GM23248 (cell line): ENCODE measurements at regions not wholly inside any gene's neighbourhood (a gene's known extent, or its start where the extent isn't known, plus 50 kb on each side); places are given as distances from the start of the nearest gene placed in this dataset.

ENCODE experiments used
- DNase-seq: peaks from one replicate; pipeline ENCODE4 v3.0.0-alpha.2; 2015
- H2AFZ ChIP-seq: fragments of 200-600 bp; sonication (generic); 2 replicates; pipeline ENCODE4 v1.6.1; 2016; ENCODE audit warnings: antibody characterized with exemption
- H3F3A ChIP-seq: fragments of 200-600 bp; sonication (generic); 2 replicates; pipeline ENCODE4 v1.6.1; 2016; ENCODE audit warnings: mild to moderate bottlenecking, antibody characterized with exemption, mixed run types; ENCODE audit not compliant: insufficient read depth
- H3K27ac ChIP-seq: fragments of 200-600 bp; sonication (generic); 2 replicates; pipeline ENCODE4 v1.5.1; 2016; ENCODE audit warnings: mild to moderate bottlenecking
- H3K27me3 ChIP-seq: fragments of 200-600 bp; sonication (generic); replicated peaks from 2 replicates; pipeline ENCODE4 v1.6.1; 2016; ENCODE audit warnings: mild to moderate bottlenecking; ENCODE audit not compliant: insufficient read depth
- H3K36me3 ChIP-seq: fragments of 200-600 bp; sonication (generic); 2 replicates; pipeline ENCODE4 v1.6.1; 2016; ENCODE audit warnings: low read depth, mild to moderate bottlenecking
- H3K4me1 ChIP-seq: fragments of 200-600 bp; sonication (generic); 2 replicates; pipeline ENCODE4 v1.6.1; 2016; ENCODE audit warnings: mild to moderate bottlenecking; ENCODE audit not compliant: insufficient read depth
- H3K4me2 ChIP-seq: fragments of 200-600 bp; sonication (generic); one replicate; pipeline ENCODE4 v1.6.1; 2016; ENCODE audit warnings: mild to moderate bottlenecking; ENCODE audit not compliant: unreplicated experiment
- H3K4me3 ChIP-seq: fragments of 200-600 bp; sonication (generic); 2 replicates; pipeline ENCODE4 v1.5.1; 2016; ENCODE audit warnings: mild to moderate bottlenecking
- H3K79me2 ChIP-seq: fragments of 200-600 bp; sonication (generic); 2 replicates; pipeline ENCODE4 v1.6.1; 2016; ENCODE audit warnings: mild to moderate bottlenecking; ENCODE audit not compliant: insufficient read depth
- H3K9ac ChIP-seq: fragments of 200-600 bp; sonication (generic); 2 replicates; pipeline ENCODE4 v1.6.1; 2016; ENCODE audit warnings: mild to moderate bottlenecking
- H3K9me2 ChIP-seq: fragments of 200-600 bp; sonication (generic); 2 replicates; pipeline ENCODE4 v1.6.1; 2016; ENCODE audit warnings: mixed run types, mild to moderate bottlenecking, moderate library complexity; ENCODE audit not compliant: insufficient read depth
- H3K9me3 ChIP-seq: fragments of 200-600 bp; sonication (generic); one replicate; pipeline ENCODE4 v1.6.1; 2017; ENCODE audit warnings: low read depth
- H4K20me1 ChIP-seq: fragments of 200-600 bp; sonication (generic); 2 replicates; pipeline ENCODE4 v1.6.0; 2016; ENCODE audit not compliant: insufficient read depth
- EZH2 ChIP-seq: fragments of 200-600 bp; sonication (generic); IDR thresholded peaks from 2 replicates; pipeline ENCODE4 v1.6.1; 2018; ENCODE audit warnings: antibody characterized with exemption, mild to moderate bottlenecking; ENCODE audit not compliant: insufficient read depth, poor library complexity, severe bottlenecking
- EZH2phosphoT487 ChIP-seq: fragments of 200-600 bp; sonication (generic); IDR thresholded peaks from 2 replicates; pipeline ENCODE4 v1.6.1; 2018; ENCODE audit warnings: antibody characterized with exemption, moderate library complexity, mild to moderate bottlenecking, low read depth; ENCODE audit not compliant: insufficient read depth
- WGBS, 2 experiments: methylation state at CpG; one replicate each; pipeline ENCODE4 v1.1.6; 2015 to 2017; ENCODE audit warnings: low lambda C conversion rate in 2 of 2, low coverage in 1 of 2; ENCODE audit errors: missing lambda C conversion rate in 2 of 2; 5-methylcytosine and 5-hydroxymethylcytosine counted together
- in situ Hi-C: fragments of 300-500 bp; cut with MboI; formaldehyde crosslinking; loops from 2 replicates; pipeline ENCODE4 v1.15.0; 2020

GRCh38 chr18:47748093-47748796, 182.2 kb downstream of the SMAD2 start:
- DNase-seq: no peak
- H3K9me2 ChIP-seq: no peaks in the 10 kb centered on the region
- no peaks in the 10 kb centered on the region for H3K4me1 ChIP-seq
- no peak overlapping the region for H3K4me3 ChIP-seq
- no peaks in the 10 kb centered on the region for H4K20me1 ChIP-seq
- H3K4me2 ChIP-seq: peak overlapping the region; percentile 72
- no peak overlapping the region for H3K27ac ChIP-seq
- 52 to 53% methylated on average over 22 of the region's 23 CpGs for WGBS, 2 experiments
- H3K79me2 ChIP-seq: no peaks in the 10 kb centered on the region
- no peak overlapping the region for H3K9ac ChIP-seq
- H3F3A ChIP-seq: no peaks in the 10 kb centered on the region
- H3K27me3 ChIP-seq: no peaks in the 10 kb centered on the region; the same call in 1 of the 2 replicates
- TF ChIP-seq EZH2phosphoT487: no peak
- no peak for TF ChIP-seq EZH2
- H3K9me3 ChIP-seq: no peaks in the 10 kb centered on the region
- H2AFZ ChIP-seq: no peak overlapping the region
- in situ Hi-C loops: loop anchor here (10.0 kb wide), 1 partner anchor 533 kb away; no protein-coding TSS in a partner anchor
- no peaks in the 10 kb centered on the region for H3K36me3 ChIP-seq

DNA sequence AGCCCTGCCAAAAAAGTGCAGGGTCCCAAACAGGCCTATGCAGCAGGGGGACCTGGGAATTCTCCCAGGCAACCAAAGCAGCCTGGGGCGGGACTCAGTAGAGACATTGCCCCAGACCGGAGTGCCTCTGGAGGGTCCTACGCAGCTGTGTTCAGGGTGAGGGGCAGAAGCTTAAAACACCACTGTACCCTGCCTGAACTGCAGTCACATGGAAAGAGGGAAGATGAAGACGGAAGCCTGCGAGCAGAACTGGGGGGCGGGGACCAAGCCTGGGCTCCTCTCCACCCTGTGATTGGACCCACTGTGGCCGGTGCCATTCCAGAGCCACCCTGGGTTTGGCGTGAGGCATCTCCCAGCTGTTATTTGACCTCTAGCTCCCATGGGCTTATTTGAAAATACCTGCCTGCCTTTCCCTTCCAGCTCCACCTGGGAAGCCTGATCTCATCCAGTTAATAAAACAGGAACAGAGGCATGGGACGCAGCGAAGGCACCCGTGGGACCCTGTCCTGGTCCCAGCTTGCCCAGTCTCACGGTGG, 183.1 kb downstream of the SMAD2 start:
- 81 to 86% methylated on average over 12 of the region's 12 CpGs for WGBS, 2 experiments
- no peaks in the 10 kb centered on the region for H3K9me2 ChIP-seq
- H3K9me3 ChIP-seq: no peaks in the 10 kb centered on the region
- H3F3A ChIP-seq: no peaks in the 10 kb centered on the region
- TF ChIP-seq EZH2phosphoT487 (no peak), EZH2 (no peak)
- no peaks in the 10 kb centered on the region; the same call in 1 of the 2 replicates for H3K27me3 ChIP-seq
- no peak overlapping the region for H3K9ac ChIP-seq
- no peak overlapping the region for H3K4me3 ChIP-seq
- no peak for DNase-seq
- no peaks in the 10 kb centered on the region for H4K20me1 ChIP-seq
- no peaks in the 10 kb centered on the region for H3K4me1 ChIP-seq
- H2AFZ ChIP-seq: no peak overlapping the region
- H3K36me3 ChIP-seq: no peaks in the 10 kb centered on the region
- H3K27ac ChIP-seq: no peak overlapping the region
- H3K4me2 ChIP-seq: no peak overlapping the region
- H3K79me2 ChIP-seq: no peaks in the 10 kb centered on the region
- in situ Hi-C loops: loop anchor here (10.0 kb wide), 1 partner anchor 533 kb away; no protein-coding TSS in a partner anchor

- H3K27me3 ChIP-seq: peaks cover 2% of the 10 kb centered on the region; the same call in 1 of the 2 replicates
- H3K27ac ChIP-seq: no peak overlapping the region
- no peak overlapping the region for H3K4me2 ChIP-seq
- H3K9ac ChIP-seq: no peak overlapping the region
- in situ Hi-C loops: loop anchor here (10.0 kb wide), 1 partner anchor 532 kb away; no protein-coding TSS in a partner anchor
- WGBS, 2 experiments: 62 to 65% methylated on average over 4 of the region's 4 CpGs
- no peaks in the 10 kb centered on the region for H3K36me3 ChIP-seq
- H2AFZ ChIP-seq: no peak overlapping the region
- no peak overlapping the region for H3K4me3 ChIP-seq
- H3K9me2 ChIP-seq: no peaks in the 10 kb centered on the region
- H4K20me1 ChIP-seq: no peaks in the 10 kb centered on the region
- no peaks in the 10 kb centered on the region for H3K9me3 ChIP-seq
- no peaks in the 10 kb centered on the region for H3K79me2 ChIP-seq
- no peaks in the 10 kb centered on the region for H3F3A ChIP-seq
- no peaks in the 10 kb centered on the region for H3K4me1 ChIP-seq
- TF ChIP-seq EZH2 (no peak), EZH2phosphoT487 (no peak)
- no peak for DNase-seq
Observed at GRCh38 chr18:47746615-47747014, 183.8 kb downstream of the SMAD2 start.

DNA sequence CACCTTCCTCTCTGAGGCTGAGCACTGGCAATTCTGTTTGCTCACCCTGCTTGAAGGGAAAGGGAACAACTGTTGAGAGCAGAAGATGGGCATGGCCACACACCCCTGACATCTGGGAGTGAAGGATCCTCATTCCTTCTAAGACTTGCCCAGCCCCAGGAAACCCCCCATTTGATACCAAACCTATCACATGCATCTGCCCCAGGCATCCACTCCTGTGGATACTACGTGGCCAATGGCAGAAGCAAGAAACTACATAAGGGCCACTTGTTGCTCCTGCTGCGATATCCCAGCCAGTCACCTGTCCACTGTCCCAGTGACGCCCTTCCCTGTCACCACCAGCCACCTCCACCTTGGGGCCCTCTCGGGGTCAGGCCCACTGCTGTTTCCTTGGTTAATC, 185.2 kb downstream of the SMAD2 start:
- Histone ChIP-seq H3K27me3 (peaks cover 4% of the 10 kb centered on the region; the same call in 1 of the 2 replicates), H3K4me2 (no peak overlapping the region), H3K9me2 (no peaks in the 10 kb centered on the region), H3K36me3 (no peaks in the 10 kb centered on the region), H3K9ac (no peak overlapping the region), H3K79me2 (no peaks in the 10 kb centered on the region), H3K4me1 (no peaks in the 10 kb centered on the region), H2AFZ (no peak overlapping the region), H4K20me1 (no peaks in the 10 kb centered on the region), H3K4me3 (no peak overlapping the region), H3F3A (no peaks in the 10 kb centered on the region), H3K27ac (no peak overlapping the region), H3K9me3 (no peaks in the 10 kb centered on the region)
- TF ChIP-seq EZH2 (no peak), EZH2phosphoT487 (no peak)
- no peak for DNase-seq
- WGBS, 2 experiments: 52 to 53% methylated on average over 4 of the region's 4 CpGs
- in situ Hi-C loops: loop anchor here (10.0 kb wide), 1 partner anchor 530 kb away; no protein-coding TSS in a partner anchor
